ENCODE measurements at regions not wholly inside any gene's neighbourhood (a gene's known extent, or its start where the extent isn't known, plus 50 kb on each side); places are given as distances from the start of the nearest gene placed in this dataset.

DNA sequence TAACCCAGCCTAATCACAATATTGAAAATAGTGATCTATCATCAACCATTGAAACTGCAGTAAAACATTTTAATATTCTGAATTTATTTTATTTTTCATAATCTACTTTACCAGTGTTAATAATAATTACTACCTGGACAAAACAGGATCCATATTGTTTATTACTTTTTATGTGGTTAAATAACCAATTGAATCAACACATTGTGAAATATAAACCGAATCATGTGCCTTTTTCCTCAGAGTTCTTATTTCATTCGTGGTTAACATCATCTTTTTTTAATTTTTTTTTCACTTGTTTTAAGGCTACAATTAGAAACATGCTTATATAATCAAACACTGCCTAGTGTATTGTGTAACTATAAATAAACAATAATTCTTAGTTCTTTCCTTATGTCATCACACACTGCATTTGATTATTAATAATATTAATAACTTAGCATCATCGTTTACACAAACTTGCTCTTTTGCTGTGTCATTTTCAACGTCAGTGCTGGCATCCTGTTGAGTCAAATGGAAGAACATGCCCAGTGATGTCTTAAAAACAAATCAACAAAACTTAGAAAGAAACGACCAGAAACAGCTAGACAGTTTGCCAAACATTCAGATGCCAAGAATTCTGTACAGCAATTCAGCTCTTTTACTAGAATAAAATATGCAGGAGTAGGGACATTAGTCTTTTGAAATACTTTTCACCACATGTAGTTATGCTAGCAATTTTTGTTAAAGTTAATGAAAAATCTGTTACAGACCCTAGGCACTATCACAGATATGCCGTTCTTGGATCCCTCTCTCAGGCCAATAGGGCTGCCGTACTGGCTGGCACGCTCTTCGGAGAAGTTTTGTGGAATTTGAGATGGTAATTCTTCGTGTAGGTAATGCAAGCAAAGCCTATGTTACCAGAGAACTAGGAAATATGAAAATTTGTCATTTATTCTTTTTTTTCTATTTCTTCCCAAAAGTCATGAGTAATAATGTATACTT is 330.4 kb upstream of the SEMA3A start:
- TF ChIP-seq, protein P1, sequence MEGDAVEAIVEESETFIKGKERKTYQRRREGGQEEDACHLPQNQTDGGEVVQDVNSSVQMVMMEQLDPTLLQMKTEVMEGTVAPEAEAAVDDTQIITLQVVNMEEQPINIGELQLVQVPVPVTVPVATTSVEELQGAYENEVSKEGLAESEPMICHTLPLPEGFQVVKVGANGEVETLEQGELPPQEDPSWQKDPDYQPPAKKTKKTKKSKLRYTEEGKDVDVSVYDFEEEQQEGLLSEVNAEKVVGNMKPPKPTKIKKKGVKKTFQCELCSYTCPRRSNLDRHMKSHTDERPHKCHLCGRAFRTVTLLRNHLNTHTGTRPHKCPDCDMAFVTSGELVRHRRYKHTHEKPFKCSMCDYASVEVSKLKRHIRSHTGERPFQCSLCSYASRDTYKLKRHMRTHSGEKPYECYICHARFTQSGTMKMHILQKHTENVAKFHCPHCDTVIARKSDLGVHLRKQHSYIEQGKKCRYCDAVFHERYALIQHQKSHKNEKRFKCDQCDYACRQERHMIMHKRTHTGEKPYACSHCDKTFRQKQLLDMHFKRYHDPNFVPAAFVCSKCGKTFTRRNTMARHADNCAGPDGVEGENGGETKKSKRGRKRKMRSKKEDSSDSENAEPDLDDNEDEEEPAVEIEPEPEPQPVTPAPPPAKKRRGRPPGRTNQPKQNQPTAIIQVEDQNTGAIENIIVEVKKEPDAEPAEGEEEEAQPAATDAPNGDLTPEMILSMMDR (IDR thresholded peaks at IDR 0.05) = no peak
- Mint-ChIP-seq H3K27me3 (ENCODE audit: low read depth, poor library complexity) (no peaks in the 10 kb centered on the region), H3K4me3 (no peak overlapping the region), H3K27ac (no peak overlapping the region), H3K36me3 (ENCODE audit: low read depth) (no peaks in the 10 kb centered on the region), H3K9me3 (peaks cover 13% of the 10 kb centered on the region), H3K4me1 (peaks cover 5% of the 10 kb centered on the region)
- no peak for DNase-seq

DNA sequence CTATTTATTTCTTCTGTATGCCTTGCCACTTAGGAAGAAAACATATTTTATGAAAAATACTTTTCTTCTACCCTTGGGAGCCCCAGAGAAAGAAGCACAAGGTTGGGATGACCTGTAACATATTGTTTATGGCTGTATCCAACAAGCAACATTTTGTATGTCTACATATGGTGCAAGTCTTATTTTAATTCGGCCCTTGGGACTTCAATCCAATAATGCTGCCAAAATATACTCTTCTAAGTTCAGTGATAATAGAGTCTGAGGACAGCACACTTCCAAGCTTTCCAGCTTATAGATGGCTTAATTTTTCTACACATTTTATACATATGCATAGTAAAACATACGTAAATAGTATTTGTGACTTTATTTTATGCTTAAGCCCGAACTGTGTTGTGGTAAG is 318.5 kb upstream of the SEMA3A start:
- no peak overlapping the region for H3K27ac Mint-ChIP-seq
- H3K36me3 Mint-ChIP-seq (ENCODE audit: low read depth) = no peaks in the 10 kb centered on the region
- TF ChIP-seq, protein P1 (IDR thresholded peaks at IDR 0.05) = no peak
- H3K9me3 Mint-ChIP-seq = peaks cover 4% of the 10 kb centered on the region
- H3K27me3 Mint-ChIP-seq (ENCODE audit: low read depth, poor library complexity) = no peaks in the 10 kb centered on the region
- H3K4me3 Mint-ChIP-seq = no peak overlapping the region
- no peak for DNase-seq
- H3K4me1 Mint-ChIP-seq = no peaks in the 10 kb centered on the region

DNA sequence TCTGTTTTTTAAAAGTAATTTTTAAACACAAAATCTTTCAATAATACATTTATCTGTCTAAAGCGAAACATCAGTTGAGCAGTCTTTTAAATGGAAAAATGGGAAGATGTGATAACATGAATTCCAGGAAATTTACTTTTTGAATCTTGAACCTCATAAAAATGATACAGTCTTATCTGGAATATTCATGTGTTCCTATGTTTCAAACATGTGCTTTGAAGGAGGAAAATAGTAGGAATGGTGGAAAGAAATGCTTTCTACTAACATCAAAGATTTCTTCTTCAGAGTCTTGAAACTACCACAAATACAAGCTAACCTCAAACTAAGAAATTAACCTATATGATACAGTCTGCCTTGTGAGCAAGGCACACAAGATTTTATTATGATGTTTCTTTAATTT is 317.5 kb upstream of the SEMA3A start:
- DNase-seq = no peak
- H3K9me3 Mint-ChIP-seq = no peaks in the 10 kb centered on the region
- H3K4me1 Mint-ChIP-seq = no peaks in the 10 kb centered on the region
- no peaks in the 10 kb centered on the region for H3K36me3 Mint-ChIP-seq (ENCODE audit: low read depth)
- TF ChIP-seq, protein P1 (IDR thresholded peaks at IDR 0.05) = no peak
- no peak overlapping the region for H3K4me3 Mint-ChIP-seq
- no peak overlapping the region for H3K27ac Mint-ChIP-seq
- no peaks in the 10 kb centered on the region for H3K27me3 Mint-ChIP-seq (ENCODE audit: low read depth, poor library complexity)

DNA sequence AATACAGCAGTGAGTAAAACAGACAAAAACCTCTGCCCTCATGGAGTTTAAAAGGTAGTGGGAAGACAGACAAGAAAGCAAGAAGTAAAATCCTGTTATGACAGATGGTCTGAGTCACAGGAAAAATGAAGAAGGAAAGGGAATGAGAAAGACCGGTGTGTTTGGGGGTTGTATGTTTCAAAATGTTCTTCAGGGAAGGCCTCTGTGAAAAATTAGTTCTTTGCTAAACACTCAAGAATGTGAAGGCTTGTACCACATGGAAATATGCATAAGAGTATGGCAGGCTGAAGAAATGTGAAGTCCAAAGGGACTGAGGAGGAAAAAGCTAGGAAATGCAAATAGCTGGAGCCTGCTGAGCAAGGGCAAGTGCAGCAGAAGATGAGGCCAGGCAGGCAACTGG is 315.9 kb upstream of the SEMA3A start:
- no peak for DNase-seq
- Mint-ChIP-seq H3K4me1 (no peaks in the 10 kb centered on the region), H3K36me3 (ENCODE audit: low read depth) (no peaks in the 10 kb centered on the region), H3K27me3 (ENCODE audit: low read depth, poor library complexity) (no peaks in the 10 kb centered on the region), H3K9me3 (no peaks in the 10 kb centered on the region), H3K4me3 (no peak overlapping the region), H3K27ac (no peak overlapping the region)
- TF ChIP-seq, protein P1 (IDR thresholded peaks at IDR 0.05) = no peak

DNA sequence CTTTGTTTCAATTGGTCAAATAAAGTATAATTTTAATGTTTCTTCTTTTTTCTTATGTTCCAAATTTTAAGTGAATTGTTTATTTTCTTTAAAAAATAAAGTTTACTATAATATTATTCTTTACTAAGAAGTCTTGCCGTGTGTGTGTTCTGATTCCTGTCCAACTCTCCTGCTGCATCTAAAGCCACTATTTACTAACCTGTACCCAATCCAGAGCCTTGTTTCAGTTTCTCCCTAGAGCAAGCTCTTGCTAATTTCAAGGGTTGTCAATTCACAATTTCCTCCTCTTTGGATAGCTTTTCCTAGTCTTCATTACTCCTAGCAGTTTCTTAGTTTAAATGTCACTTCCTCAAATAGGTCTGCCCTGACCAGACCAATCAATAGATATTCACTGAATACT is 314.9 kb upstream of the SEMA3A start:
- no peaks in the 10 kb centered on the region for H3K4me1 Mint-ChIP-seq
- no peaks in the 10 kb centered on the region for H3K36me3 Mint-ChIP-seq (ENCODE audit: low read depth)
- no peaks in the 10 kb centered on the region for H3K9me3 Mint-ChIP-seq
- no peaks in the 10 kb centered on the region for H3K27me3 Mint-ChIP-seq (ENCODE audit: low read depth, poor library complexity)
- H3K4me3 Mint-ChIP-seq = no peak overlapping the region
- H3K27ac Mint-ChIP-seq = no peak overlapping the region
- no peak for DNase-seq
- TF ChIP-seq, protein P1 (IDR thresholded peaks at IDR 0.05) = no peak

DNA sequence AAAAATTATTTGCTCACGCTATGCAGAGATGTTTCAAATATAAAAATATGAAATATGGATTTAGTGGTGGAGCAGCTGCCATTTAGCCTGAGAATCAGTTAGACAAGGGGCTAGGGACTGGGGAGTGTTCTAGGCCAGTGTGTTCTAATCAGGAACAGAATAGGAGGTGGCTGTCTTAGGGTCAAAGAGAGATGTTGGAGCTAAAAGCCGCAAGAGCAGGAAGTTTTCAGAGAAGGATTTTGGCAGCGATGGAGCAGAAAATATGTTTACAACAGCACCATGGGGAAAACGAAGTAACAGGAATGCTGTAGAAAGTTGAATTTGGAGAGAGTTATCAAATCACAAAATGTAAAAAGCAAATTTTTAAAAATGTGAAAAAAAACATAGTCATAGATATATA is 314.0 kb upstream of the SEMA3A start:
- Mint-ChIP-seq H3K27me3 (ENCODE audit: low read depth, poor library complexity) (no peaks in the 10 kb centered on the region), H3K4me1 (no peaks in the 10 kb centered on the region), H3K36me3 (ENCODE audit: low read depth) (no peaks in the 10 kb centered on the region), H3K4me3 (no peak overlapping the region), H3K9me3 (no peaks in the 10 kb centered on the region), H3K27ac (no peak overlapping the region)
- TF ChIP-seq, protein P1 (IDR thresholded peaks at IDR 0.05) = no peak
- DNase-seq = no peak

All from nephron progenitor cell (in vitro differentiated cells).